RWPE1 (cell line): ENCODE measurements at regions not wholly inside any gene's neighbourhood (a gene's known extent, or its start where the extent isn't known, plus 50 kb on each side); places are given as distances from the start of the nearest gene placed in this dataset.

Source experiments
- CTCF ChIA-PET: fragments of 350-600 bp; sonication (Branson Sonifier 250); formaldehyde crosslinking; extraction: SDS; loops from one replicate; lab custom pipeline; 2021; lab: Yijun Ruan, JAX
- POLR2A ChIA-PET: fragments of 400-600 bp; formaldehyde crosslinking; extraction: SDS; loops from one replicate; lab custom pipeline; 2020; ENCODE audit warnings: antibody characterized with exemption; ENCODE audit not compliant: low non-redundant PET; lab: Yijun Ruan, JAX
- DNase-seq: peaks from one replicate; pipeline ENCODE4 v3.0.0; 2012; ENCODE audit warnings: low spot score
- H3K27ac ChIP-seq: fragments of 450-650 bp; 2 replicates; pipeline ENCODE4 v1.5.1; 2017
- TF ChIP-seq, protein P1 (sequence below): fragments of 450-650 bp; conservative IDR thresholded peaks from 2 replicates; pipeline ENCODE4 v1.5.1; 2017; ENCODE audit warnings: low read depth, mild to moderate bottlenecking

DNA sequence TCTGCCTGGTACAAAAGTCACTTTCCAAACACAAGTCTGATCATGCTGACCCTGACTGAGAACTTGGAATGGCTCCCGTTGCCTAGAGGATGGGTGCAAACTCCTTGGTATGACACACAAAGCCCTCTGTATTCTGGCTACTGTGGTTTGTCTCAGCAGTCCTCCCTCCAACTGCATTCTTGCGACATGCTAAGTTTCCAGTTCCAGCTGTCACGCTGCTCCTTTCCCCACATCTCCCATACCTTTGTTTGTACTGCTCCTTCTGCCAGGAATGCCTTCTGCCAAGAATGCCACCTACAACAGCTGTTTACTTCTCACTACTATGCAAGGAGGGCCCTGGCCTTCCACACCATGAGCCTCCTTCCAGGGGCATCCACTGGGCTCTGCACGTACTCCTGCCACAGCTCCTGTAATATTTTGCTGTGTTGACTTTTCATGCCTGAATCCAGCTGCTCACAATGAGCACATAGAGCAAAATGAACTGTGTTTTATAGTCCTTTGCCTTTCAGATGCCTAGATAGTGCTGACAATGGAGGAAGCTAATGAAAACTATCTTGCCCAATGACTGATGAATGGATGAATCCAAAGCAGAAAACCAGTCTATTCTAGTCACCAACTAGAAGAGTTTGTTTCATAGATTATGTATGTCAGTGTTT, 543.7 kb downstream of the EFNB2 start:
- peak overlapping the region; percentile 88 for H3K27ac ChIP-seq
- TF ChIP-seq, protein P1, sequence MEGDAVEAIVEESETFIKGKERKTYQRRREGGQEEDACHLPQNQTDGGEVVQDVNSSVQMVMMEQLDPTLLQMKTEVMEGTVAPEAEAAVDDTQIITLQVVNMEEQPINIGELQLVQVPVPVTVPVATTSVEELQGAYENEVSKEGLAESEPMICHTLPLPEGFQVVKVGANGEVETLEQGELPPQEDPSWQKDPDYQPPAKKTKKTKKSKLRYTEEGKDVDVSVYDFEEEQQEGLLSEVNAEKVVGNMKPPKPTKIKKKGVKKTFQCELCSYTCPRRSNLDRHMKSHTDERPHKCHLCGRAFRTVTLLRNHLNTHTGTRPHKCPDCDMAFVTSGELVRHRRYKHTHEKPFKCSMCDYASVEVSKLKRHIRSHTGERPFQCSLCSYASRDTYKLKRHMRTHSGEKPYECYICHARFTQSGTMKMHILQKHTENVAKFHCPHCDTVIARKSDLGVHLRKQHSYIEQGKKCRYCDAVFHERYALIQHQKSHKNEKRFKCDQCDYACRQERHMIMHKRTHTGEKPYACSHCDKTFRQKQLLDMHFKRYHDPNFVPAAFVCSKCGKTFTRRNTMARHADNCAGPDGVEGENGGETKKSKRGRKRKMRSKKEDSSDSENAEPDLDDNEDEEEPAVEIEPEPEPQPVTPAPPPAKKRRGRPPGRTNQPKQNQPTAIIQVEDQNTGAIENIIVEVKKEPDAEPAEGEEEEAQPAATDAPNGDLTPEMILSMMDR: no peak
- ChIA-PET POLR2A (no interaction called here), CTCF (interaction anchor here (0.8 kb wide), 1 partner anchor 78 kb away, joined by 3 read pairs; no protein-coding TSS in a partner anchor)
- peak; percentile 90 for DNase-seq

DNA sequence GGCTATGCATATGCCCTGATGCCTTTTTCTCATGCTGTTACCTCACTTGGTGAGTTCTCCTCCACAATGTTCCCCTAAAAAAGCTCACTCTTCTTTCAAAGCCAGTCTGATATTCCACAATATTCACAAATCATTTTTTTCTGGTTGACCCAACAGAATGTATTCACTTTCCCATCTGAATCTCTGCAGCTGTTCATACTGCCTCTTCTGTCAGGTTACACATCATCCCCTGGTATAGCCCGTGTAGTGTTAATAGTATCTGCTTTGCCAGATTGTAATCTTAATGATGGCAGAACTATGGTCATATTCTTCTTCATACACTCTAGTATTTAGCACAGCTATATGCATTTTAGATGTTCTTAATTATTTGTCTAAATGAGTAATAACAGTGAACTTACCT, 544.3 kb downstream of the EFNB2 start:
- ChIA-PET CTCF (interaction anchor here (0.8 kb wide), 1 partner anchor 79 kb away, joined by 3 read pairs; no protein-coding TSS in a partner anchor), POLR2A (no interaction called here)
- no peak for DNase-seq
- no peak overlapping the region for H3K27ac ChIP-seq
- TF ChIP-seq, protein P1: no peak

DNA sequence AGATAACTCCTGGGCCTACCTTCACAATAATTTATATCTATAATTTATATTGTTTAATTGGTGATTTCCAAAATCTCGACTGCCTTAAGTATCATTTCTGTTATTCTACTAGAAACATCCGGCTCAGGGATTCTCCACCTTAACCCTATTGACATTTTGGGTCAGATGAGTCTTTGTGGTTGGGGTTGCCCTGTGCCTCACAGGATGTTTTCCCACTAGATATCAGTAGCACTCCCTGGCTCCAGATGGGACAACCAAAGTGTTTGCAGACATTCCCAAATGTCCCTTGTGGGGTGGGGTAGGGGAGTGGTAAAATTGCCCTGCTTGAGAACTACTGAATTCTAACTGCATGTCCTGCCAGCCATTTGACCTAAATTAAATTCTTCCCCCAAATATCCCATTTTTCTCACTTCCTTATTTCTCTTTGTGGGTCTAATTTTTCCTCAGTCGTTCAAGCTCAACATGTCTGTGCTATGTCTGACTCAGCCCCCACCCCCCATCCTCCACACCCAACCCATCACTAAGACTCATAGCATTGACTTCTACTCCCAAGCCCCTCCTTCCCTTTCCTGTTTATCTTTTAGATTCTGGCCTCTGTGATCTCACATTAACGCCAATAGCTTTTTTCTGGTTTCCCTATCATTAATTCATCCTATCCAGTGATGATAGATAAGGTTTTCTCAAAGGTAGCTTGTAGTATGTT, 545.1 kb downstream of the EFNB2 start:
- H3K27ac ChIP-seq: no peak overlapping the region
- ChIA-PET CTCF (no interaction called here), POLR2A (no interaction called here)
- TF ChIP-seq, protein P1: no peak
- DNase-seq: peak; percentile 64

DNA sequence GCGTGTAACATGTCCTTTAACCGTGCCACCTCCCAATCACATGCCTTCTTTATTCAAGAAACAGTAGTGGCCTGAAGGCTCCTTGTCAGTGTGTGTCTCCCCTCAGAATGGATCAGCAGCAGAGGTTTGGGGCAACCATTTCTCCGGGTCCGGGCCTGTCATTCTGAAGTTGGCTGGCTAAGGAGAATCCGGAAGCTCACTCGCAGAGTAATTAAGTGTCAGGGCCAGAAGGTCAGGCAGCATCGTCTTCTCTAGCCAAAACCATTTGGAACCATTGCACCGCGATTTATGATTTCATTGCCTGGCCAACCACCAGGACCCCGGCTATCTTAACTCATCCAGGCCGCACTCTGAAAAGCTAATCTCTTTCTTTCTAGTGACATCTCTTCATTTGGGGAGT, 550.8 kb downstream of the EFNB2 start:
- ChIA-PET CTCF (interaction anchor here (0.6 kb wide), 1 partner anchor 723 kb away, joined by 3 read pairs; no protein-coding TSS in a partner anchor), POLR2A (no interaction called here)
- peak overlapping the region; percentile 85 for H3K27ac ChIP-seq
- DNase-seq: no peak
- TF ChIP-seq, protein P1: no peak

DNA sequence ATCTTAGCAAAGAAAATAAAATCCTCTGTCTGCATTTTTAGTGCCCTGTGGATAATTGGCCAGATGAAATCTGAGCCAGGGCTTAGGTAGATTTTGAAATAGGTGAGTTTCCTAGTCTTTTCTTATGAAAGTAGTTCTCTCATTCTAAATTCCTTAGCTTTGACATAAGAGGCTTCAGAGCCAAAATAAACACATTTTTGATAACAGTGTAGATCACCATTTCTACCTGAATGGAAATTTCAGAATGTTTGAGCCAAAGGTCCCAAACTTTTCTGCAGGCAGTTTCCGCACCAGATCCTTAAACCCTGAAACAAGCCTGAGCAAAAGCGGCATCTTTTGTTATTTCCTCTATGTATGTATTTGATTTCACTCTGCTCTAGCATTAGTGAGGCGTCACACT, 551.2 kb downstream of the EFNB2 start:
- POLR2A ChIA-PET: no interaction called here
- CTCF ChIA-PET: no interaction called here
- TF ChIP-seq, protein P1: no peak
- peak overlapping the region; percentile 85 for H3K27ac ChIP-seq
- DNase-seq: no peak

DNA sequence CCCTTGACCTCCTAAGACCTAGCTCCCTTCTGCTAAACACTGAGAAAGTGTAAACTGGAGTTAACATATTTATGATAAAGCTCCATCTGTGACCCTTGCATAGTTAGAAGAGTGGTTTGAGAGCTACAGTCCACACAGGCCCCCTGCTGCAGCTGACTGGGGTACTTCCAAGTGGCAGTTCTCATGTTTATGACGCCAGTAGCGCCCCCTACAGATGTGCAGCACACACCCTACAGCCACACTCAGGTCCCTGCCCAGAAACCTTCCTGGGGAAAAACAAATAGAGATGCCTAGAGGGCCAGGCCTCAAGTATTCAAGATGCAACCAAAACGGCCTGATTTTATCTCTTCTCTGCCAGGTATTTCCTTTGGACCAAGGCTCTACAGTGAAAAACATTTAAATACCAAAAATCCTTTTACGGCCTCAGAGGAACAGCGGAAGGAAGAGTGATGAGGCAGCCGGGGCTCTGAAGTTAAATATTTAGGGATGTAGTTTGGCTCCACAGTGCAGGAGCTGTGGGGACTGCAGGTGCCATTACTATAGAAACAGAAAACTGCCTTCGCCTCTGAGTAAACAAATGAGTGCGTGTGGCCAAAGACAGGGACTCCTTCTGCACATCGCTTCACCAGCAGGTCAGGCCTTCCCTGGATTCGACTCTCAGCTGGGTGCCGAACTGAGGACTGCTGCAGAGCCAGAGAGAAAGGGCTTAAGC, 553.1 kb downstream of the EFNB2 start:
- no peak for DNase-seq
- TF ChIP-seq, protein P1: no peak
- no peak overlapping the region for H3K27ac ChIP-seq
- ChIA-PET POLR2A (interaction anchor here (0.5 kb wide), 1 partner anchor 15 kb away, joined by 3 read pairs; no protein-coding TSS in a partner anchor), CTCF (no interaction called here)
